Endothelial cell of umbilical vein (primary cell): ENCODE measurements at regions not wholly inside any gene's neighbourhood (a gene's known extent, or its start where the extent isn't known, plus 50 kb on each side); places are given as distances from the start of the nearest gene placed in this dataset.

ENCODE experiments used
- BruUV-seq: library from RNA; stranded (reverse); fragments of 400-500 nt; replicated peaks from 2 replicates; lab custom pipeline; 2021; lab: Mats Ljungman, UMichigan
- CTCF ChIA-PET: fragments of 300-600, 350-600 bp; sonication (Branson Sonifier 250); formaldehyde crosslinking; loops from one replicate; lab custom pipeline; 2021; ENCODE audit warnings: antibody characterized with exemption, inconsistent platforms; lab: Charles Lee
- POLR2A ChIA-PET: fragments of 300-600, 350-600 bp; sonication (Branson Sonifier 250); formaldehyde crosslinking; loops from one replicate; lab custom pipeline; 2021; ENCODE audit warnings: antibody characterized with exemption, inconsistent platforms; lab: Charles Lee
- DNase-seq: peaks from one replicate; pipeline ENCODE4 v3.0.0-alpha.2; 2011; ENCODE audit warnings: low read depth, low spot score
- FAIRE-seq: peaks from 2 replicates; lab custom pipeline; 2011; peaks lifted over from hg19 to GRCh38; lab: Jason Lieb, UNC
- H2AFZ ChIP-seq: 2 replicates; pipeline ENCODE4 v1.6.0; 2012; ENCODE audit warnings: low read depth, low read length, control low read depth, inconsistent platforms
- H3K27ac ChIP-seq: 2 replicates; pipeline ENCODE4 v1.5.1; 2011; ENCODE audit warnings: low read depth, mild to moderate bottlenecking, control low read depth, low read length, moderate library complexity; ENCODE audit not compliant: insufficient read depth
- H3K27me3 ChIP-seq, 2 experiments: 2 replicates each; pipeline versions ENCODE4 v1.6.0 to v1.6.1; 2011; ENCODE audit warnings: low read length in 2 of 2, mixed read lengths in 1 of 2; ENCODE audit not compliant: control insufficient read depth in 2 of 2, insufficient read depth in 2 of 2
- H3K36me3 ChIP-seq, 2 experiments: 2 replicates in 1 of 2; 3 replicates in 1 of 2; pipeline ENCODE4 v1.5.1; 2011; ENCODE audit warnings: low read length in 2 of 2, mild to moderate bottlenecking in 1 of 2, moderate library complexity in 1 of 2; ENCODE audit not compliant: control insufficient read depth in 2 of 2, insufficient read depth in 2 of 2; ENCODE audit errors: extremely low read depth in 1 of 2
- H3K4me1 ChIP-seq: 3 replicates; pipeline ENCODE4 v1.5.1; 2011; ENCODE audit warnings: mild to moderate bottlenecking, low read length; ENCODE audit not compliant: control insufficient read depth, insufficient read depth; ENCODE audit errors: extremely low read depth
- H3K4me2 ChIP-seq: 2 replicates; pipeline ENCODE4 v1.6.1; 2011; ENCODE audit warnings: low read length, control low read depth, mixed read lengths; ENCODE audit not compliant: insufficient read depth
- H3K4me3 ChIP-seq, 3 experiments: fragments of 200-600 bp in 1 of 3; sonication (generic), shearing (Covaris generic) in 1 of 3; replicated peaks in 1 of 3; 2 replicates each; pipeline ENCODE4 v1.5.1; 2011 to 2016; ENCODE audit warnings: control low read depth in 3 of 3, low read length in 3 of 3, mild to moderate bottlenecking in 2 of 3, inconsistent platforms in 1 of 3, low read depth in 1 of 3, moderate library complexity in 1 of 3; ENCODE audit not compliant: insufficient read depth in 1 of 3
- H3K79me2 ChIP-seq: 2 replicates; pipeline ENCODE4 v1.6.0; 2012; ENCODE audit warnings: low read length, inconsistent platforms; ENCODE audit not compliant: control insufficient read depth, insufficient read depth
- H3K9ac ChIP-seq: replicated peaks from 2 replicates; pipeline ENCODE3; 2011; ENCODE audit warnings: low read length, control low read depth; ENCODE audit not compliant: insufficient read depth; ENCODE audit errors: extremely low read depth
- H3K9me1 ChIP-seq: replicated peaks from 3 replicates; pipeline ENCODE4 v1.6.0; 2011; ENCODE audit warnings: mild to moderate bottlenecking, low read length; ENCODE audit not compliant: control insufficient read depth, insufficient read depth; ENCODE audit errors: extremely low read depth
- H3K9me3 ChIP-seq: replicated peaks from 2 replicates; pipeline ENCODE4 v1.5.1; 2012; ENCODE audit warnings: low read length, inconsistent platforms; ENCODE audit not compliant: control insufficient read depth, insufficient read depth
- H4K20me1 ChIP-seq: replicated peaks from 2 replicates; pipeline ENCODE3; 2011; ENCODE audit warnings: mild to moderate bottlenecking, low read length; ENCODE audit not compliant: control insufficient read depth, insufficient read depth; ENCODE audit errors: extremely low read depth
- EZH2 ChIP-seq: IDR thresholded peaks from 2 replicates; pipeline ENCODE4 v1.6.1; 2012; ENCODE audit warnings: borderline replicate concordance, low read depth, mild to moderate bottlenecking, moderate library complexity, low read length, inconsistent platforms; ENCODE audit not compliant: severe bottlenecking
- FOS ChIP-seq: IDR thresholded peaks from 2 replicates; pipeline ENCODE4 v1.6.1; 2011; ENCODE audit warnings: mild to moderate bottlenecking, low read length, moderate library complexity, borderline replicate concordance; ENCODE audit not compliant: insufficient read depth
- GATA2 ChIP-seq: IDR thresholded peaks from 2 replicates; pipeline ENCODE4 v1.7.0; 2011; ENCODE audit warnings: low read depth, mild to moderate bottlenecking, moderate library complexity, mixed read lengths, low read length; ENCODE audit not compliant: insufficient read length, insufficient read depth
- JUN ChIP-seq: IDR thresholded peaks from 2 replicates; pipeline ENCODE4 v1.6.1; 2011; ENCODE audit warnings: borderline replicate concordance, low read depth; ENCODE audit not compliant: insufficient read length, insufficient read depth
- MYC ChIP-seq: IDR thresholded peaks from one replicate; pipeline ENCODE4 v1.6.1; 2011; ENCODE audit warnings: mild to moderate bottlenecking, low read depth, low read length
- POLR2A ChIP-seq: IDR thresholded peaks from 2 replicates; pipeline ENCODE4 v1.6.1; 2012; ENCODE audit warnings: low read depth, mild to moderate bottlenecking, control low read depth, low read length
- POLR2AphosphoS5 ChIP-seq: IDR thresholded peaks from 2 replicates; pipeline ENCODE4 v1.6.1; 2012; ENCODE audit warnings: low read depth, mild to moderate bottlenecking, control low read depth, low read length, moderate library complexity; ENCODE audit not compliant: insufficient read depth
- dilution Hi-C: fragments of 300-500 bp; cut with MboI; formaldehyde crosslinking; loops from one replicate; pipeline ENCODE4 v1.15.0; 2019; ENCODE audit warnings: low sequenced_read_pairs; ENCODE audit not compliant: extremely low pct_ligation_motif_present
- intact Hi-C: fragments of 100-400 bp; cut with micrococcal nuclease; formaldehyde crosslinking; loops from one replicate; pipeline ENCODE4 v1.10.0; 2022
- TF ChIP-seq, protein P1 (sequence below), 2 donors: IDR thresholded peaks; 1 replicate in 1 of 2; 2 replicates in 1 of 2; pipeline ENCODE4 v1.5.1; 2011; ENCODE audit warnings: low read length in 2 of 2, mild to moderate bottlenecking in 2 of 2, moderate library complexity in 2 of 2, control low read depth in 1 of 2, inconsistent platforms in 1 of 2, low read depth in 1 of 2; ENCODE audit not compliant: insufficient read depth in 1 of 2; ENCODE audit errors: extremely low read depth in 1 of 2
- TF ChIP-seq, protein P2 (sequence below): IDR thresholded peaks from 2 replicates; pipeline ENCODE4 v1.6.1; 2011; ENCODE audit not compliant: insufficient read depth, insufficient read length

DNA sequence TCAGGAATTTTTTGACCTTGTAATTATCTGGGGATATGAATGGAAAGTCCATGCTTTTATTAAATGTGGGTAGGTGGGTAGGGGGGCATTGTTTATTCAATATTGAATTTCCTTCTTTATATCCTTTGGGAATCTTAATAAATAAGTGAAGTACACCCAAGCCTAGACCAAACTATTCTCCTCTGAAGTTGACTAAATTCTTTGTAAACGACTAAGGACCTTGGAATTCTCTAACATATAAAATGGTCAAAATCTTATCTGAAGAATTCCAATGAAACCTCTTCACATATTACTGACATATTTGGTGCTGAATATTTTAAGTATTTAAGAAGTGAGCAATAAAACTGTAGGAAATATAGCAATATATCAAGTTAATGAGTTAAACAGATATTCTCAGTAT, 1432.1 kb upstream of the GBE1 start:
- Histone ChIP-seq H3K9ac (no peak overlapping the region), H3K4me1 (no peaks in the 10 kb centered on the region), H4K20me1 (no peaks in the 10 kb centered on the region), H3K27ac (no peak overlapping the region), H2AFZ (no peak overlapping the region), H3K4me2 (no peak overlapping the region), H3K79me2 (no peaks in the 10 kb centered on the region), H3K9me3 (no peaks in the 10 kb centered on the region), H3K27me3 (no peaks in the 10 kb centered on the region), H3K9me1 (no peaks in the 10 kb centered on the region), H3K36me3 (no peaks in the 10 kb centered on the region), H3K4me3 (no peak overlapping the region)
- DNase-seq = no peak
- dilution Hi-C loops (no loop called here), intact Hi-C loops (no loop called here)
- ChIA-PET CTCF (no interaction called here), POLR2A (no interaction called here)
- no peak for FAIRE-seq
- BruUV-seq = no TSS peak
- TF ChIP-seq POLR2A = no peak
- TF ChIP-seq FOS = no peak
- TF ChIP-seq GATA2 = no peak
- TF ChIP-seq, protein P1, sequence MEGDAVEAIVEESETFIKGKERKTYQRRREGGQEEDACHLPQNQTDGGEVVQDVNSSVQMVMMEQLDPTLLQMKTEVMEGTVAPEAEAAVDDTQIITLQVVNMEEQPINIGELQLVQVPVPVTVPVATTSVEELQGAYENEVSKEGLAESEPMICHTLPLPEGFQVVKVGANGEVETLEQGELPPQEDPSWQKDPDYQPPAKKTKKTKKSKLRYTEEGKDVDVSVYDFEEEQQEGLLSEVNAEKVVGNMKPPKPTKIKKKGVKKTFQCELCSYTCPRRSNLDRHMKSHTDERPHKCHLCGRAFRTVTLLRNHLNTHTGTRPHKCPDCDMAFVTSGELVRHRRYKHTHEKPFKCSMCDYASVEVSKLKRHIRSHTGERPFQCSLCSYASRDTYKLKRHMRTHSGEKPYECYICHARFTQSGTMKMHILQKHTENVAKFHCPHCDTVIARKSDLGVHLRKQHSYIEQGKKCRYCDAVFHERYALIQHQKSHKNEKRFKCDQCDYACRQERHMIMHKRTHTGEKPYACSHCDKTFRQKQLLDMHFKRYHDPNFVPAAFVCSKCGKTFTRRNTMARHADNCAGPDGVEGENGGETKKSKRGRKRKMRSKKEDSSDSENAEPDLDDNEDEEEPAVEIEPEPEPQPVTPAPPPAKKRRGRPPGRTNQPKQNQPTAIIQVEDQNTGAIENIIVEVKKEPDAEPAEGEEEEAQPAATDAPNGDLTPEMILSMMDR (IDR thresholded peaks at IDR 0.05; ENCODE audit: extremely low read depth in 1 of 2, insufficient read depth in 1 of 2, low read depth in 1 of 2, low read length in 2 of 2) = no peak
- no peak for TF ChIP-seq POLR2AphosphoS5
- TF ChIP-seq, protein P2, sequence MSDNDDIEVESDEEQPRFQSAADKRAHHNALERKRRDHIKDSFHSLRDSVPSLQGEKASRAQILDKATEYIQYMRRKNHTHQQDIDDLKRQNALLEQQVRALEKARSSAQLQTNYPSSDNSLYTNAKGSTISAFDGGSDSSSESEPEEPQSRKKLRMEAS = no peak
- no peak for TF ChIP-seq JUN
- TF ChIP-seq MYC = no peak
- no peak for TF ChIP-seq EZH2
